ENCODE measurements at regions not wholly inside any gene's neighbourhood (a gene's known extent, or its start where the extent isn't known, plus 50 kb on each side); places are given as distances from the start of the nearest gene placed in this dataset.

DNA sequence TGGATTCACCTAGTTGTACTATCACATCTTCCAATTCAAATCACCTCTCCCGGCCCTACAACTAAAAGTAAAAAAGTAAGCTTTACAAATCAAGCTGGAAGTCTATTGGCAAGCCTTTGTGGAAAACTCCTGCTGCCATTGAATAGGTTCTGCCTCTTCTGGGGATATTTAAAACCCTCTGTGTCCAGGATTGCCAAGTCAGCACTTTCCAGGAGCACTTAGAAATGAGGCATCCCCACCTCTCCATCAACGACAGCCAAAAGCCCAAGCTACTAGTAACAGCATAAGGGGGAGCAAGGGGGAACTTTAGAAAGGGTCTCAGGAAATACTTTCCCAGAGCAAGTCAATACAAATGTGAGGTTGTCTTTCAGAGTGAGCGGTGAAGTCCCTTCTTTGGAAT is 85.0 kb upstream of the OBI1 start:
- no peak for TF ChIP-seq EZH2 (IDR thresholded peaks at IDR 0.05; ENCODE audit: low read depth, low read length, severe bottlenecking)
- no peak for TF ChIP-seq POLR2AphosphoS5 (IDR thresholded peaks at IDR 0.05; ENCODE audit: low read depth, low read length)
- TF ChIP-seq RAD21 (IDR thresholded peaks at IDR 0.05 in 1 of 2, conservative IDR thresholded peaks at IDR 0.05 in 1 of 2; ENCODE audit: low read depth in 2 of 2, low read length in 2 of 2), result no peak
- TF ChIP-seq POLR2A (IDR thresholded peaks at IDR 0.05; ENCODE audit: control extremely low read depth in 1 of 2, low read depth in 2 of 2, low read length in 2 of 2), result no peak
- TF ChIP-seq, protein P1, sequence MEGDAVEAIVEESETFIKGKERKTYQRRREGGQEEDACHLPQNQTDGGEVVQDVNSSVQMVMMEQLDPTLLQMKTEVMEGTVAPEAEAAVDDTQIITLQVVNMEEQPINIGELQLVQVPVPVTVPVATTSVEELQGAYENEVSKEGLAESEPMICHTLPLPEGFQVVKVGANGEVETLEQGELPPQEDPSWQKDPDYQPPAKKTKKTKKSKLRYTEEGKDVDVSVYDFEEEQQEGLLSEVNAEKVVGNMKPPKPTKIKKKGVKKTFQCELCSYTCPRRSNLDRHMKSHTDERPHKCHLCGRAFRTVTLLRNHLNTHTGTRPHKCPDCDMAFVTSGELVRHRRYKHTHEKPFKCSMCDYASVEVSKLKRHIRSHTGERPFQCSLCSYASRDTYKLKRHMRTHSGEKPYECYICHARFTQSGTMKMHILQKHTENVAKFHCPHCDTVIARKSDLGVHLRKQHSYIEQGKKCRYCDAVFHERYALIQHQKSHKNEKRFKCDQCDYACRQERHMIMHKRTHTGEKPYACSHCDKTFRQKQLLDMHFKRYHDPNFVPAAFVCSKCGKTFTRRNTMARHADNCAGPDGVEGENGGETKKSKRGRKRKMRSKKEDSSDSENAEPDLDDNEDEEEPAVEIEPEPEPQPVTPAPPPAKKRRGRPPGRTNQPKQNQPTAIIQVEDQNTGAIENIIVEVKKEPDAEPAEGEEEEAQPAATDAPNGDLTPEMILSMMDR (IDR thresholded peaks at IDR 0.05; ENCODE audit: control extremely low read depth in 1 of 3, insufficient read depth in 1 of 3, low read depth in 1 of 3, low read length in 3 of 3), result no peak
- TF ChIP-seq HDAC6 (IDR thresholded peaks at IDR 0.05; ENCODE audit: low read depth, low read length), result no peak
- no peak for TF ChIP-seq ZNF274 (IDR thresholded peaks at IDR 0.05; ENCODE audit: borderline replicate concordance, extremely low read depth, low read length)
- TF ChIP-seq RFX5 (IDR thresholded peaks at IDR 0.05; ENCODE audit: borderline replicate concordance, low read depth, low read length), result no peak

All from H1 (cell line).